ENCODE measurements at regions not wholly inside any gene's neighbourhood (a gene's known extent, or its start where the extent isn't known, plus 50 kb on each side); places are given as distances from the start of the nearest gene placed in this dataset.

- 82% methylated on average over 3 of the region's 3 CpGs for whole genome bisulfite sequencing
- intact Hi-C loops (cut with DNase I): no loop called here
- no peaks in the 10 kb centered on the region for H3K27me3 ChIP-seq
- peaks cover 0 to 5% (median 0%) of the 10 kb centered on the region in 4 donors for H3K4me1 ChIP-seq
- no peaks in the 10 kb centered on the region for H3K9me3 ChIP-seq
- DNase-seq (ENCODE audit: extremely low spot score): no peak
- TF ChIP-seq POLR2A (IDR thresholded peaks at IDR 0.05; ENCODE audit: low read depth) (no peak), EP300 (IDR thresholded peaks at IDR 0.05) (no peak), POLR2AphosphoS5 (IDR thresholded peaks at IDR 0.05) (no peak)
- TF ChIP-seq, protein P1, sequence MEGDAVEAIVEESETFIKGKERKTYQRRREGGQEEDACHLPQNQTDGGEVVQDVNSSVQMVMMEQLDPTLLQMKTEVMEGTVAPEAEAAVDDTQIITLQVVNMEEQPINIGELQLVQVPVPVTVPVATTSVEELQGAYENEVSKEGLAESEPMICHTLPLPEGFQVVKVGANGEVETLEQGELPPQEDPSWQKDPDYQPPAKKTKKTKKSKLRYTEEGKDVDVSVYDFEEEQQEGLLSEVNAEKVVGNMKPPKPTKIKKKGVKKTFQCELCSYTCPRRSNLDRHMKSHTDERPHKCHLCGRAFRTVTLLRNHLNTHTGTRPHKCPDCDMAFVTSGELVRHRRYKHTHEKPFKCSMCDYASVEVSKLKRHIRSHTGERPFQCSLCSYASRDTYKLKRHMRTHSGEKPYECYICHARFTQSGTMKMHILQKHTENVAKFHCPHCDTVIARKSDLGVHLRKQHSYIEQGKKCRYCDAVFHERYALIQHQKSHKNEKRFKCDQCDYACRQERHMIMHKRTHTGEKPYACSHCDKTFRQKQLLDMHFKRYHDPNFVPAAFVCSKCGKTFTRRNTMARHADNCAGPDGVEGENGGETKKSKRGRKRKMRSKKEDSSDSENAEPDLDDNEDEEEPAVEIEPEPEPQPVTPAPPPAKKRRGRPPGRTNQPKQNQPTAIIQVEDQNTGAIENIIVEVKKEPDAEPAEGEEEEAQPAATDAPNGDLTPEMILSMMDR (IDR thresholded peaks at IDR 0.05): no peak
- H3K27ac ChIP-seq (replicated peaks in 1 of 4): no peak overlapping the region
- no peaks in the 10 kb centered on the region for H3K36me3 ChIP-seq
- no peak overlapping the region for H3K4me3 ChIP-seq
Measured at GRCh38 chr3:35929158-35929557, 289.8 kb downstream of the ARPP21 start.

DNA sequence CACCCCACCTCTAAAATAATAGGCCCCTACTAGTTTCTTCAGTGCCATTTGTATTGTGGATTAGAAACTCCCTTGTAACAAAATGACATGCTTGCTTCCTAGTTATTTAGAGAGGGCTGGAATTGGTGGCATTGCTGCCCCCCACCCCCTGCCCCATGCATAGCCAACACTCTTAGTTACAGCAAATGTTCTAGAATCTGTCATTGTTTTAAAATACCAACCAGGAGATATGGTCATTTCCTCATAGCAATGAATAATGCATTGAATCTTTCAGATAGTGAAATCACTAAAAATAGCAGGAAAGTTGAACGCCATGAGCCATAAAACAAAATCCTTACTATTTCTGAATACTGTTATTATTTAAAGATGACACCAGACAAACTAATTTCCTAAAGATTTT, 292.5 kb downstream of the ARPP21 start:
- Histone ChIP-seq H3K27me3 (no peaks in the 10 kb centered on the region), H3K36me3 (no peaks in the 10 kb centered on the region), H3K4me3 (no peak overlapping the region), H3K27ac (replicated peaks in 1 of 4) (no peak overlapping the region), H3K4me1 (peaks cover 0 to 5% (median 0%) of the 10 kb centered on the region in 4 donors), H3K9me3 (no peaks in the 10 kb centered on the region)
- intact Hi-C loops (cut with DNase I): no loop called here
- TF ChIP-seq POLR2A (IDR thresholded peaks at IDR 0.05; ENCODE audit: low read depth) (no peak), EP300 (IDR thresholded peaks at IDR 0.05) (no peak), POLR2AphosphoS5 (IDR thresholded peaks at IDR 0.05) (no peak)
- TF ChIP-seq, protein P1 (IDR thresholded peaks at IDR 0.05): no peak
- WGBS: 83% methylated on average over 1 of the region's 1 CpG
- DNase-seq (ENCODE audit: extremely low spot score): no peak

DNA sequence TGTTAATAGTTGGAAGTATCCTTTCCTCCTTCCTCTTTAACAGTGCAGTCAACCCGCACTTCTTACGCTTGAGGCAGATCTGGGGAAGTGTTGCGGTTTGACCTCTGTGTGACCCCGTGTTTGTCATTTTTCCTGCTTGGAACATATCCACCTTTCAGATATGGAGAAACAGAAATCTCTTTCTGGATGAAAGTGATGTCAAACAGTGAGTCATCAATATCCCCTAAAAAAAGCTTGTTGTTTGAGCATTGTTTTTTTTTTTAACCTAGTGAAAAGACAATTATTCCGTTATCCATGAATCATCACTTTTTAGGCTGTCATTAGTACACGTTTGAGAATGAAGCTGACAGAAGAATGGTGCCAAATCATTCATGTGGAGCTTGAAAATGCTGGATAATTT, 293.7 kb downstream of the ARPP21 start:
- WGBS: 34% methylated on average over 6 of the region's 6 CpGs
- H3K27me3 ChIP-seq: no peaks in the 10 kb centered on the region
- no peaks in the 10 kb centered on the region for H3K36me3 ChIP-seq
- intact Hi-C loops (cut with DNase I): no loop called here
- H3K27ac ChIP-seq (replicated peaks in 1 of 4): no peak overlapping the region
- H3K9me3 ChIP-seq: no peaks in the 10 kb centered on the region
- peaks cover 0 to 5% (median 0%) of the 10 kb centered on the region in 4 donors for H3K4me1 ChIP-seq
- no peak for TF ChIP-seq POLR2AphosphoS5 (IDR thresholded peaks at IDR 0.05)
- TF ChIP-seq, protein P1 (IDR thresholded peaks at IDR 0.05): no peak
- no peak for TF ChIP-seq POLR2A (IDR thresholded peaks at IDR 0.05; ENCODE audit: low read depth)
- TF ChIP-seq EP300 (IDR thresholded peaks at IDR 0.05): no peak
- H3K4me3 ChIP-seq: no peak overlapping the region
- no peak for DNase-seq (ENCODE audit: extremely low spot score)

GRCh38 chr3:35936571-35936970, 297.2 kb downstream of the ARPP21 start:
- H3K9me3 ChIP-seq: no peaks in the 10 kb centered on the region
- intact Hi-C loops (cut with DNase I): no loop called here
- DNase-seq (ENCODE audit: extremely low spot score): no peak
- TF ChIP-seq POLR2A (IDR thresholded peaks at IDR 0.05; ENCODE audit: low read depth): no peak
- TF ChIP-seq POLR2AphosphoS5 (IDR thresholded peaks at IDR 0.05): no peak
- TF ChIP-seq, protein P1 (IDR thresholded peaks at IDR 0.05): no peak
- no peak for TF ChIP-seq EP300 (IDR thresholded peaks at IDR 0.05)
- peaks cover 0 to 5% (median 0%) of the 10 kb centered on the region in 4 donors for H3K4me1 ChIP-seq
- no peak overlapping the region for H3K27ac ChIP-seq (replicated peaks in 1 of 4)
- H3K27me3 ChIP-seq: no peaks in the 10 kb centered on the region
- H3K4me3 ChIP-seq: no peak overlapping the region
- H3K36me3 ChIP-seq: no peaks in the 10 kb centered on the region

Data from esophagus muscularis mucosa (tissue), 4 donors.